Heart right ventricle (tissue), 16 donors: ENCODE measurements at regions not wholly inside any gene's neighbourhood (a gene's known extent, or its start where the extent isn't known, plus 50 kb on each side); places are given as distances from the start of the nearest gene placed in this dataset.

Experiments
- ATAC-seq, 8 donors: fragments of 200-7000 bp; cut with Tn5 transposase; one replicate each; pipeline ENCODE4 v1.9.1; 2020; ENCODE audit warnings: mild to moderate bottlenecking in 8 of 8, moderate library complexity in 8 of 8, moderate number of reproducible peaks in 1 of 8
- DNase-seq, 2 donors: peaks; one replicate each; pipeline ENCODE4 v3.0.0-alpha.2; 2020
- H3K27ac ChIP-seq, 10 donors: fragments of 200-600 bp; sonication (generic) in 2 of 10; one replicate each; pipeline versions ENCODE4 v1.5.0 to v1.8.0; 2020 to 2022; ENCODE audit warnings: mild to moderate bottlenecking in 3 of 10
- H3K27me3 ChIP-seq, 7 donors: fragments of 200-600 bp; one replicate each; pipeline ENCODE4 v1.8.0; 2021 to 2022; ENCODE audit warnings: mild to moderate bottlenecking in 2 of 7
- H3K36me3 ChIP-seq, 9 donors: fragments of 200-600 bp; sonication (generic) in 1 of 9; one replicate each; pipeline versions ENCODE4 v1.5.0 to v1.8.0; 2020 to 2022; ENCODE audit warnings: mild to moderate bottlenecking in 2 of 9
- H3K4me1 ChIP-seq, 9 donors: fragments of 200-600 bp; sonication (generic) in 1 of 9; one replicate each; pipeline versions ENCODE4 v1.5.0 to v1.8.0; 2020 to 2022; ENCODE audit warnings: mild to moderate bottlenecking in 4 of 9
- H3K4me3 ChIP-seq, 10 donors: fragments of 200-600 bp; sonication (generic) in 2 of 10; one replicate each; pipeline versions ENCODE4 v1.5.0 to v1.8.0; 2020 to 2022; ENCODE audit warnings: mild to moderate bottlenecking in 7 of 10, moderate library complexity in 2 of 10
- H3K9me3 ChIP-seq, 11 donors: fragments of 200-600 bp in 10 of 11; sonication (generic) in 2 of 11; one replicate each; pipeline versions ENCODE4 v1.5.0 to v1.8.0; 2013 to 2022; ENCODE audit warnings: mild to moderate bottlenecking in 2 of 11, control low read depth in 1 of 11, moderate library complexity in 1 of 11
- WGBS, 2 donors: extraction: QIAGEN DNeasy Blood & Tissue Kit; methylation state at CpG; one replicate each; pipeline ENCODE4 v1.1.7; 2013; ENCODE audit warnings: inconsistent platforms in 1 of 2; 5-methylcytosine and 5-hydroxymethylcytosine counted together
- intact Hi-C, 10 donors: fragments of 100-400 bp; cut with DNase I; formaldehyde crosslinking; loops; one replicate each; pipeline versions ENCODE4 v1.11.1 to v1.14.2; 2022
- TF ChIP-seq, protein P1 (sequence below), 9 donors: fragments of 200-600 bp; sonication (generic) in 2 of 9; IDR thresholded peaks; one replicate each; pipeline versions ENCODE4 v1.5.0 to v1.8.0; 2021 to 2022; ENCODE audit warnings: antibody characterized with exemption in 9 of 9, mild to moderate bottlenecking in 5 of 9, moderate library complexity in 1 of 9
- donor health status: Arrhythmogenic right ventricular cardiomyopathy.
- donor health status: ischemic (EF 13 %, LVEDD 7.1; RV severe dilation, severe dysfunction).
- donor health status: healthy with polysubstance abuse.
- donor health status: DM: no; HTN: yes; CAD: no.
- donor health status: DM: no; HTN: no; CAD: no.
- donor health status: ischemic (EF 25% LVEDD 6.9; RV normal size, moderate dysfunction).
- donor health status: ischemic (EF 25% LVEDD 5.7; RV mildly dilated, moderate dysfunction).
- donor health status: healthy.
- donor health status: DM: yes; HTN: yes; CAD: no.
- donor health status: Ischemic cardiomyopathy.
- donor health status: ischemic (EF 35%, LVEDD 5.7; RV mildly dilated, moderate dysfunction).
- donor health status: nonischemic (EF 11% LVEDD 7.7; RV severe dilation, severe dysfunction).
- donor health status: DM: yes; HTN: yes; CAD: no.
- donor health status: PGD.
- donor health status: ischemic (EF 29% LVEDD 5.4; RV normal size, mild dysfunction).
- donor health status: nonischemic (EF 23%, LVEDD 6.1; RV moderate dilation, normal function).

- intact Hi-C loops = no loop called here
- H3K9me3 ChIP-seq = no peaks in the 10 kb centered on the region
- H3K27ac ChIP-seq = no peak overlapping the region
- H3K27me3 ChIP-seq = no peaks in the 10 kb centered on the region
- H3K4me3 ChIP-seq = no peak overlapping the region
- ATAC-seq (no peak), DNase-seq (no peak)
- H3K36me3 ChIP-seq = no peaks in the 10 kb centered on the region
- H3K4me1 ChIP-seq = peaks cover 0 to 5% (median 0%) of the 10 kb centered on the region in 9 donors
- WGBS, 2 donors = 71 to 84% methylated on average over 3 of the region's 3 CpGs
- TF ChIP-seq, protein P1, sequence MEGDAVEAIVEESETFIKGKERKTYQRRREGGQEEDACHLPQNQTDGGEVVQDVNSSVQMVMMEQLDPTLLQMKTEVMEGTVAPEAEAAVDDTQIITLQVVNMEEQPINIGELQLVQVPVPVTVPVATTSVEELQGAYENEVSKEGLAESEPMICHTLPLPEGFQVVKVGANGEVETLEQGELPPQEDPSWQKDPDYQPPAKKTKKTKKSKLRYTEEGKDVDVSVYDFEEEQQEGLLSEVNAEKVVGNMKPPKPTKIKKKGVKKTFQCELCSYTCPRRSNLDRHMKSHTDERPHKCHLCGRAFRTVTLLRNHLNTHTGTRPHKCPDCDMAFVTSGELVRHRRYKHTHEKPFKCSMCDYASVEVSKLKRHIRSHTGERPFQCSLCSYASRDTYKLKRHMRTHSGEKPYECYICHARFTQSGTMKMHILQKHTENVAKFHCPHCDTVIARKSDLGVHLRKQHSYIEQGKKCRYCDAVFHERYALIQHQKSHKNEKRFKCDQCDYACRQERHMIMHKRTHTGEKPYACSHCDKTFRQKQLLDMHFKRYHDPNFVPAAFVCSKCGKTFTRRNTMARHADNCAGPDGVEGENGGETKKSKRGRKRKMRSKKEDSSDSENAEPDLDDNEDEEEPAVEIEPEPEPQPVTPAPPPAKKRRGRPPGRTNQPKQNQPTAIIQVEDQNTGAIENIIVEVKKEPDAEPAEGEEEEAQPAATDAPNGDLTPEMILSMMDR (IDR thresholded peaks at IDR 0.05) = no peak
Measured at GRCh38 chr6:147054158-147054557, 150.1 kb upstream of the STXBP5 start.

DNA sequence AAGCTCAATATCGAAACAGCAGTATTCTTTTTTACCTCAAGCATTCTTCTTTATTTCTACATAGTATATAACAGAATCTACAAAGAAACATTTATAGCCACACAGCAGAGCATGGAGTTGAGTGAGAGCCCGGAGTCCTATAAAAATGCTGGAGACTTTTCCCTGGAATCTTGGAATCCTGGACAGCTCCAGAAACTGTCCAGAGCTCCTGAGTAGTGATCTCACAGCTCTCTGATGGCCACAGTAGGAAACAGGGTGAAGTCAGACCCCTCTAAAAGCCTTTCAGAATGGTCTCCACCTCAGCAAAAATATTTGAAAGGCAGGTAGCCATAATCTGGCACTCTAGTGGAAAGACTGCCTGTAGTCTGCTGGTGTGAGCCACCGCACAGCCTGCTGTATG is 149.3 kb upstream of the STXBP5 start:
- H3K4me1 ChIP-seq = peaks cover 0 to 5% (median 0%) of the 10 kb centered on the region in 9 donors
- H3K27ac ChIP-seq = no peak overlapping the region
- no peaks in the 10 kb centered on the region for H3K36me3 ChIP-seq
- ATAC-seq (no peak), DNase-seq (no peak)
- no peaks in the 10 kb centered on the region for H3K27me3 ChIP-seq
- intact Hi-C loops = no loop called here
- 77 to 88% methylated on average over 3 of the region's 3 CpGs for WGBS, 2 donors
- TF ChIP-seq, protein P1 (IDR thresholded peaks at IDR 0.05) = no peak
- no peak overlapping the region for H3K4me3 ChIP-seq
- H3K9me3 ChIP-seq = no peaks in the 10 kb centered on the region

DNA sequence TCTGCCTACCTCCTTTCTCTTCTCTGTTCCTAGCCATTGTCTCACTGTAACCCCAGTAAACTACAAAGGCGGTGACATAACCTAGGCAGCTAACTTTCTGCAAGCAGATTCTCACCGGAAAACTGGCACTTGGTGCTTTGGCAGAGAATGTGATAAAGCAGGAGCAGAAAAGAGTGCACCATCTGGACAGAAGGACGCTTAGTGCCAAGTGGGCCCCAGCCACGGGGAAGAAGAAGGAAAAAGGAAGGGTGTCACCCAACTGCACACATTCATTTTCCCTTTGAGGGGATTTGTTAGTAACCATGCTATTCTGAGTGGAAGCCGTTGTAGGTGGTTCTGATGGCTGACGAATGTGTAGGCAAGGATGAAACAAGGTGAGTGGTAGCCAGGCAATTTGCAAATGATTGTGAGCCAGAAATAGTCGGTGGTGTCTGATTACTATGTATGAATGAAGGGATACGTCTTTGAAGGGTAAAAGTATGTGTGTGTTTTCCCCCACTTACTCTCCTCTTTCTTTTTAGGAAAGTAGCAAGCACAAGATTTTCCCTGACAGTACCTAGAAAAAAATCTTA is 148.3 kb upstream of the STXBP5 start:
- intact Hi-C loops = no loop called here
- no peak overlapping the region for H3K4me3 ChIP-seq
- no peak for DNase-seq
- 65 to 68% methylated on average over 8 of the region's 8 CpGs for WGBS, 2 donors
- peaks cover 0 to 5% (median 0%) of the 10 kb centered on the region in 9 donors for H3K4me1 ChIP-seq
- H3K9me3 ChIP-seq = no peaks in the 10 kb centered on the region
- TF ChIP-seq, protein P1 (IDR thresholded peaks at IDR 0.05) = no peak
- H3K36me3 ChIP-seq = no peaks in the 10 kb centered on the region
- ATAC-seq = no peak
- H3K27ac ChIP-seq = no peak overlapping the region
- H3K27me3 ChIP-seq = no peaks in the 10 kb centered on the region

DNA sequence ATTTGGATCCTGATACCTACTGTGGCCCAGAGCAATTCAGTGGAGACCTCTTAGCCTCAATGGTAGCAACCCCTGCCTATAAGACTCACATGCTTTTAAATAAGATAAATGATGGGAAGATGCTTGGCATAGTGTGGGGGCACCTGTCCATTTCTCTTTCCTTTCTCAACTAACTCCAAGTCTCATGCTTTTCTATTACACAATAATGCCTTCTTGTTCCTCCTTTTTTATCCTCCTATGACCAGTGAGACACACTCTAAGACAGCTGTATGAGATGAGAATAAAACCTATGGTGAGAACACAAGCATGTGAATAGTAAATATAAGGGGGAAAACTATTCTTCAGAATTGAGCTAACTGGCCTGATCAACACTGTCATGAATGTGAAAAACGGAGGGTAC is 147.0 kb upstream of the STXBP5 start:
- 61 to 70% methylated on average over 1 of the region's 1 CpG for WGBS, 2 donors
- no peak for DNase-seq

More for the DNA sequence above, 147.0 kb upstream of the STXBP5 start:
- intact Hi-C loops = no loop called here
- H3K4me3 ChIP-seq = no peak overlapping the region
- peaks cover 0 to 5% (median 0%) of the 10 kb centered on the region in 9 donors for H3K4me1 ChIP-seq
- H3K27me3 ChIP-seq = no peaks in the 10 kb centered on the region
- H3K36me3 ChIP-seq = no peaks in the 10 kb centered on the region
- no peaks in the 10 kb centered on the region for H3K9me3 ChIP-seq
- no peak overlapping the region for H3K27ac ChIP-seq
- TF ChIP-seq, protein P1 (IDR thresholded peaks at IDR 0.05) = no peak
- ATAC-seq = no peak
